ENCODE measurements at regions not wholly inside any gene's neighbourhood (a gene's known extent, or its start where the extent isn't known, plus 50 kb on each side); places are given as distances from the start of the nearest gene placed in this dataset.

DNA sequence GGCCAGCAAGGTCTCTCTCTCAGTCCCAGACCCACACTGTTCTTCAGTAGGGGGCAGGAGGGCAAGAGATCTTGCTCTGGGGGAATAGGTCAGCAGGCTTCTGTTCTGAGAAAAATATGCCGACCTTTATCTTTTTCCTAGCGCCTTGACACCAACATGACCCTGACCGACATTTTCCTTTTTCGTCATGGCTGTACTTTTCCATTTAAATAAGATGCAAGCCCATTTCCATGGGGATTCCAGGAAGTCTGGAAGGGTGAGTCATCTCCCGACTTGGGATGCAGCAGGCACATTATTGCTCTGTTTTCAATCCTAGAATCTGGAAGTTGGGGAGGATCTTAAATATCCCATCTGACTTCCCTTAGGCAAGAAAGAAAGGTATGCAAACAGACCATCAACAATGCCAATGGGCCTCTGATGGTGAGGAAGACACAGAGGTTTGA lies 261.5 kb upstream of the LRTM1 start:
- no peak for DNase-seq (ENCODE audit: low spot score)
- TF ChIP-seq, protein P1, sequence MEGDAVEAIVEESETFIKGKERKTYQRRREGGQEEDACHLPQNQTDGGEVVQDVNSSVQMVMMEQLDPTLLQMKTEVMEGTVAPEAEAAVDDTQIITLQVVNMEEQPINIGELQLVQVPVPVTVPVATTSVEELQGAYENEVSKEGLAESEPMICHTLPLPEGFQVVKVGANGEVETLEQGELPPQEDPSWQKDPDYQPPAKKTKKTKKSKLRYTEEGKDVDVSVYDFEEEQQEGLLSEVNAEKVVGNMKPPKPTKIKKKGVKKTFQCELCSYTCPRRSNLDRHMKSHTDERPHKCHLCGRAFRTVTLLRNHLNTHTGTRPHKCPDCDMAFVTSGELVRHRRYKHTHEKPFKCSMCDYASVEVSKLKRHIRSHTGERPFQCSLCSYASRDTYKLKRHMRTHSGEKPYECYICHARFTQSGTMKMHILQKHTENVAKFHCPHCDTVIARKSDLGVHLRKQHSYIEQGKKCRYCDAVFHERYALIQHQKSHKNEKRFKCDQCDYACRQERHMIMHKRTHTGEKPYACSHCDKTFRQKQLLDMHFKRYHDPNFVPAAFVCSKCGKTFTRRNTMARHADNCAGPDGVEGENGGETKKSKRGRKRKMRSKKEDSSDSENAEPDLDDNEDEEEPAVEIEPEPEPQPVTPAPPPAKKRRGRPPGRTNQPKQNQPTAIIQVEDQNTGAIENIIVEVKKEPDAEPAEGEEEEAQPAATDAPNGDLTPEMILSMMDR (IDR thresholded peaks at IDR 0.05; ENCODE audit: extremely low read depth, missing control alignments) = no peak

DNA sequence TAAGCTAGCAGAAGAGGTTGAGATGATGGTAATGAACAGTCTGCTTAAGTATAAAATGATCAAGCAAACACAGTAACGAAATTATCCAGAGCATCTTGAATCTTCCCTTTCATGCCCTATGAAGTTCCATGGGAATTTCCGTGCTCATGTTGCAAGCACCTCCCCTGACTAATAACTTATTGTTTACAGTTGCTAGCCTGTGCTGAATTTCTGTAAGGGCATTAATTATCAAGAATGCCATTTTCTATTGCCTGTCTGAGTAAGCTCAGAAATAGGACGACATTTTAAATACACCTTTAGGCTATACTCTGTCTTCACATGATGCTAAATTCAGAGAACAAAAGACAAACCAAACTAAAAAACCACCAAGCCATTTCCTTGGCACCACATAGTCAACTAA lies 257.5 kb upstream of the LRTM1 start:
- no peak for DNase-seq (ENCODE audit: low spot score)

DNA sequence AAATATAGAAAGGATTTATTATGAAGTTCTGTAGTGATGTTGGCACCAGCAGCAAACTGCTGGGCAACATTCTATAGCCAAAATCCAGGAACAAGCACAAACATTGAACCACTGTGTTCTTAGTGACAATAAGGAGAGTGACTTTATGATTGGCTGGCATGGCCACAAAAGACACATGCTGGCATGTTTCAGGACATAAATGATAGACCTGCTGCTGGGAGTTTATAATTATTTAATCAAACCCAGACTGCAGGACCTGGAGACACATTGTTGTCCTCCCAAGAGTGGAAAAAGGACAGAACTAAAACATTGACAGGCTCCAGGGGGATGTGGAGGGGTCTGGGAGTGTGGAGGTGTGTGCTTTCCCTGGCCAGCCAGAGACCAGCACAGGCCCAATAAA lies 255.3 kb upstream of the LRTM1 start:
- TF ChIP-seq, protein P1 (IDR thresholded peaks at IDR 0.05; ENCODE audit: extremely low read depth, missing control alignments) = no peak
- no peak for DNase-seq (ENCODE audit: low spot score)

More for the DNA sequence above, 257.5 kb upstream of the LRTM1 start:
- TF ChIP-seq, protein P1 (IDR thresholded peaks at IDR 0.05; ENCODE audit: extremely low read depth, missing control alignments) = no peak

DNA sequence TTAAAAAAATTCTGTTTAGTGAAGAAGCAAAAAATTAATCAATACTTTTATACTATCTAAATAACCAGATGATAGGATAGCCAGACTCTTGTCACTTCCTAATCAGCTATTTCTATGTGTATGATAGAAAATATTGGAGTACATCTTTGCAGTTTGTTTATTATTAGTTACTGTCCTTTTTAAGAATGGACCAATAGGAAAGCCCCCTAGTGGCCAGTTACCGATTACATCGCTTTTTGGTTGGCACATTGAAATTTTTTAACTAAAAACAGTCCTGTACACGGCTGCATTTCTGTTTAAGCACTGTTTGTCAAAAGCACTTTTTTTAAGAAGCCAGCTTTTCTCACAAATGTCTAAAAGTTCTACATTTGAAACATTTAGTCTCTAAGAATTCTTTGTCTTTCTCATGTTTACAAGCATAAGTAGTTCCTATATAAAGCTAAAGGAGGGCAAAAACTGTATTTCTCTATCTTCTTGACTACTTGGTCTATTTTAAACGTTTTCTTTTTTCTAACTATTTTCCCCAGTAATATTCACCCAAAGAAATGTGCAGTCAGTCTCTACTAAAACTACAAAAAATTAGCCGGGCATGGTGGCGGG lies 253.2 kb upstream of the LRTM1 start:
- TF ChIP-seq, protein P1 (IDR thresholded peaks at IDR 0.05; ENCODE audit: extremely low read depth, missing control alignments) = peak; percentile 59
- peak; percentile 39 for DNase-seq (ENCODE audit: low spot score)

DNA sequence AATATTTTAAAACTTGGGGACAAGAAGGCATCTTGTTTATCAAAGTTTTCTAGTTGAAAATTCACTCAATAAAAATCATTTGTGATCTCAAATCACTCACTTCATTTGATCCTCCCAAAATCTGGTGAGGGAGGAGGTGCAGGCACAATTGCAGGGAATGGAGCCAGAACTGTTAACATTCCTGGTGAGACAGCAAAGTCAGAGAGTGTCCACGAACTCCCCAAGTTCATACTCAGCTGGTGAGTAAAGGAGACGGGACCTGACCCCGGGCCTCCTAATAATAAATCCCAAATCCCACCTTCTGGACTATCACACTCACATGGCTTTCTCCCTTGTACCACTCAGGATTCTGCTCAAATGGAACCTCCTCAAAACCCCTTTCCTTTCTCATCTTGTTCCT lies 252.3 kb upstream of the LRTM1 start:
- DNase-seq (ENCODE audit: low spot score) = no peak
- TF ChIP-seq, protein P1 (IDR thresholded peaks at IDR 0.05; ENCODE audit: extremely low read depth, missing control alignments) = no peak

DNA sequence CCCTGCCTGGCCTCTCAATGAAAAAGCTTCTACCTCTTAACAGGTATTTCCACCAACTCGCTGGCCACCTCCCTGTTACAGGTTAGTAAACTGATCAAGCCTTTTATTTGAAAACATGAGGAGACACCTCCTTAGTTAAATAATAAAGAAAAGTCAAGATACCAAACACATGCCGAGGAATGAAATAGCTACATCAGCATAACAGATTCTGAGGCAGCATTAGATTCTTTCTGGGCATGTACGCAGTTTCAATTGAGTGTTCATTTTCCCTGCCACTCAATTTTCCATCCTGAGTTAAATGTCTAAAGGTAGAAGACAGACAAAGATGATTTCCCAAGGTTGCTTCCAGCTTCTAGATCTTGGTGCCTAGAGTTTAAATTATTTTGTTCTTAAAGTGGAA lies 250.5 kb upstream of the LRTM1 start:
- no peak for DNase-seq (ENCODE audit: low spot score)
- TF ChIP-seq, protein P1 (IDR thresholded peaks at IDR 0.05; ENCODE audit: extremely low read depth, missing control alignments) = no peak

DNA sequence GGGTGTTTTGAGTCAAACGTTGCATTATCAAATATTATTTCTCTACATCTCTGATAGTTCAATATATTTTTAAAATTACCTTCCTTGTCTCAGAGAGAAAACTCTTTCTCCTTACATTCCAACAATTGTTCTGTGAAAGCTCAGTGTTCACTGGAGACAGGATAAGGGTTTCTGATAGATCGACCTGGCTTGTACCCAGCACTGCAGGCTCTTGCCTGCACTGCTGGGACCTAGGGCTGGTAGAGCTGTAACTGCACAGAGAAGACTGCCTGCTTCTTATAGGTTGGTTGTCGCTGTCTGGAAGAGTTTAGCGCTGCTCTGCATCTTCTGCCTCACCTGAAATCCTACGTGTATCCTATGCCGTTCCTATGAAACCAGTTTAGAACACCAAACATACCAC lies 249.9 kb upstream of the LRTM1 start:
- TF ChIP-seq, protein P1 (IDR thresholded peaks at IDR 0.05; ENCODE audit: extremely low read depth, missing control alignments) = no peak
- DNase-seq (ENCODE audit: low spot score) = no peak

All from GM20000 (cell line).